Stimulated activated CD4-positive, alpha-beta T cell treated with anti-CD3 and anti-CD28 coated beads, Interleukin-12 subunit alpha, Interleukin-12 subunit beta, amount 100 ng/mL, for 24 hours (primary cell): ENCODE measurements at regions not wholly inside any gene's neighbourhood (a gene's known extent, or its start where the extent isn't known, plus 50 kb on each side); places are given as distances from the start of the nearest gene placed in this dataset.

ENCODE experiments used
- DNase-seq, 2 experiments: peaks; one replicate each; pipeline ENCODE4 v3.0.0-alpha.2; 2020; ENCODE audit warnings: low read depth in 2 of 2

- no peak for DNase-seq
These were observed 444.2 kb upstream of the FAM241A start for GRCh38 chr4:111701102-111701501.

DNA sequence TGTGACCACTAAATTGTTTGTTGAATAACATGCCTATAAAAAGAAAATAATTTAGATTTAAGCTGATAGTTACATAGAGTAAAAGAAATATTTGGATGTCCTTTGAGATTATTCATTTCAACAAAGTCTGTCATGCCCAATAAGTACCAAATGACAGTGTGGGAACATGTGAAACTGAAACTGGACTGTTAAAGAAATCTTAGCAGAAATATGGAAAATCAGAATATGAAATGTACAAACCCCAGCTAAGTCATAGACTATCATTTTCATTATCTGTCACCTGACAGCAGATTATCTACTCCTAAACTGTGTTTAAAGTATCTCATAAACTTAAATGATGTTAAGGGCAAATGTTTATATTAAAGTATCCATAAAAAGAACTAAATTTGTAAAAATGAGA, 437.8 kb upstream of the FAM241A start:
- no peak for DNase-seq

DNA sequence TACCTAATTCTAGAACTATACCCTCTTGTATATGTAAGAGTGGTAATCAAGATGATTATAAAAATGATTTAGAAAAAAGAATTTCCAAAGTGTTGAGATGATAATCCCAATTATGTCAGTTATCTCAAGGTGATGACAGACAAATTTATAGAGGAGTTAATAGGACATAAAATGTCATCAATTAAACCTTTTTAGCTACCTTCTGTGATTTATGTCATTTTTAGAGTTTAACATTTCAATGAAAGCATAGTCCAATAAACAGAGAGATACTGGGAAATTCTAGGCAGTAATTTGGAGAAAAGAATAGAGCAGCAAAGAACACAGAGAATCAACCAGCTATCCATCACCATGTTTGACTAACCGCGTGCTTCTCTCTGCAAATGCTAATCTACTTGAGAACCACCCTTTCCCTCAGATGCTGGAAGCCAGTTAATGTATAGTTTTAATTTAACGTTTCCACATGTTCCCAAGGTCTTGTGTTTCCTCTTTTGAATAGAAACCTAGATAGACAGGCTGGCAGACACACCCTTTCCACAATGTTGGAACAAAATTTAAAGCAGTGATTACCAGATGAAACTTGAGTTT, 433.1 kb upstream of the FAM241A start:
- no peak for DNase-seq

GRCh38 chr4:111713276-111713675, 432.0 kb upstream of the FAM241A start:
- DNase-seq: no peak

- DNase-seq: no peak
These were observed 427.3 kb upstream of the FAM241A start for GRCh38 chr4:111717921-111718320.

DNA sequence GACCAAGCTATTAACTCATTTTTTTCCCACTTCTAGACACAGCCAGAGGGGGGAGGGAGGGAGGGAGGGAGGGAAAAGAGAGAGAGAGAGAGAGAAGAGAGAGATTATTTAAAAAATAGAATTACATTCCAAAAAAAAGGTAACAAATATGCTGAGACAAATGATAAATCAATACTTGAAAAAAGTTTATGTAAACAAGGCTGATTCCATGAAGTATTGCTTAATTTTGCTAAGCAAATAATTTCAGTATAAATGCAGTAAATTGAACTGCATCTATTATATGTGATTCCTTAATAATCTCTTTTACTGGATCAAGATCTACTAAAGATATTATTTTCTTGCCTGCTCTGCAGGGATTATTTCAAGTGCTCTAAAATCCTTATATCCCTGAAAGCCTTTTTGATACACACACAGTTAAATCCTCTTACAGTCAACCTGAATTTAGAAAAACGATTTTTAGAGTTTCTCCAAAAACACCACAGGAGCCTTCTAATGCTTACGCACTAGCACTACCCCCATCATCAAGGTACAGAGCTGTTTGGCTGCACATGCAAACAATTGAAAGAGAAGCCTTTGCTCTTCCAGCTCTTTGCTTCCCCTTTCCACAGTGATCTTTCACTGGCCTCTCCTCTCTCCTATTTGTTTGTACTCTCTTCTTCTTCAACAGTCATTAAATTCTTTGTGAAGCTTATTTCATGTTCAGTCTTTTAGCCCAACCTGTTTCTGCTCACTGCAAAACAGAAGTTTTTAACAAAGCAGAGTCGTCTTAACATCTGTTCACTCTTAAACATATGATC, 426.3 kb upstream of the FAM241A start:
- DNase-seq: no peak

DNA sequence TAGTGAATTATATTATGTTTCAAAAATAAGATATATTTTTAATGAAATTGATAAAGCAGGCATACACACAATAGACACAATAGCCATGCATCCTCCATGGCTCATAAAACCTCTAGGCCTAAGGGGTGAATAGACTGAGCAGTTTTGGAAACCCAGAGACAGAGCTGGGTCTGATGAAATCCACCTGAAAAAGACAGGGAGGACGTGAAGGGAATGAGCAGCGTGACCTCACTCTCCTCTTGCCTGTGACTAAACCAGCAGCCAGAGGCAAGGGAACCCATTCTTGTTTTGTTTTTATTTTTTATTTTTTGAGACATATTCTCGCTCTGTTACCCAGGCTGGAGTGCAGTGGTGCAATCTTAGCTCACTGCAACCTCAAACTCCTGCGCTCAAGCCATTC, 424.4 kb upstream of the FAM241A start:
- no peak for DNase-seq

DNA sequence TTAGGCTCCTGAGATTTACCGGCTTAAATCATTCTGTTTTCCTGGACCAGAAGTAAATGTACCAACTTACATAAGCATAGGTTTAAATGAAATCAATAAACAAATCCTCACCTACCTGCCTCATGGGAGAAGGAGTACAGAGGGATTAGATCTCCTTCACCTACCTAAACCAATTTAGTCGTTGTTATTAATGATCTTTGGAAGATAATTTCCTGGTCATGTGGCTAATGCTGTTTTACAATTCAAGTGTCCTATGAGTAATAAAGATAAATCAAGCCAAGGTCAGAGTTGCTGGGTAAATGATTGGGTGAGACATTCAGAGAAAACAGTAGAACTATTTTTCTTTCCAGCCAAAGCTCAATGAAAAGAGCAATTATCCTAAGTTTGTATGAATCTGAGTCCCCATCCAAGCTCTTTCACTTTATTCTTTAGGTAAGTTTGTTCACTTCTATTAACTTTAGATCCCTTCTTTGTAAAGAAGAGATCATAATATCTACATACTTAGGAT, 423.0 kb upstream of the FAM241A start:
- no peak for DNase-seq

DNA sequence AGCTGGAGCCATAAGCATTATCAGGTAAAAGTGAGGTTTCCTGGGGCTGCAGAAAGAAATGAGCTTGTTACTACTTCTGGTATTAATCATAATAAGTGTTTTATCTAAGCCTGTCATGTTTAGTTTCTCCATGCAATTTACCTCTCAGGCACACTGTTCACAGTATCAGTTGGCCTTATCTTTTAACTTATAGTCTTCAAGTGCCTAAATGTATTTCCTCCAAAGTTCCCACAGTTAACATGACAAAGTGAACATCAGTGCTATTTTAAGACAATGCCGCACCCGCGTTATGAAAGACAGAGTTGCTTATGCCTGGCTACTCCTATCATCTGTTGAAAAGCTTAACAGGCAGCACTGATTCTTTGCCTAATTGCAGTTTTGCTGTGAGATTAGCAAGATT, 408.7 kb upstream of the FAM241A start:
- no peak for DNase-seq

DNA sequence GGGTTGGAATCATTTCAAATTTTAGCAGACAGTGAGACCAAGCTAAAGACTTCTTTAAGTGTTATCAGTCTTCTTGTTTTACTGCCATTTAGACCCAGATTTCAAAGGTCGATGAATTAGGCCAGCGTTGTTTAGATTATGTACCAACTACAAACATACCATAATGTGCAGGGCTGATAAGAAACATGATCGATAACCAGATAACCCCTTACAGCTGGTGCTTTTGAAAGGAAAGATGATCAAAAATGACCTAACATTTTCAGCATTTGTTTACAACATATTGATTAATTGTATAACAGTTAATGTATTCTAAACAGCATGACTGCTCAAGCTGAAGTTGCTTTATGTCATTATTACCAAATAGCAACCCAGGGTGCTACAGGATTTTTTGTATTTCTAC, 400.4 kb upstream of the FAM241A start:
- DNase-seq: no peak

DNA sequence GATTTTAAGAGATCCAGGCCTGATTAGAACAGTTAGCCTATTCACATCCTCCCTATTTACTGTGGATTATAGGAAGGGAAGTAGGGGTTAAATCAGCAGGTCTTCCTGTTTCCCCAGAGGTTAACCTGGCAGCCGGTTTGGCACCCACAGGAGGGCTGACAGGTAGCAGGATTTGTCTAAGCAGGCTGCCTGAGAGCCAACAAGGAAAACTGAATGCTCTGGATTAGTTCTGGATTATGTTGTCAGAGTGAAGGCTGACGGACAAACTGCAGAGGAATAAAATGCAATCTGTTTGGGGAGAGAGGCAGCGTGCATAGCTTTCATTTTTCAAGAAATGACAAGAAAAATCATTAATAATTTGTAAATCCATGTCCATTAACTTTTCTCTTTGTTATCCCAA, 397.1 kb upstream of the FAM241A start:
- DNase-seq: no peak

DNA sequence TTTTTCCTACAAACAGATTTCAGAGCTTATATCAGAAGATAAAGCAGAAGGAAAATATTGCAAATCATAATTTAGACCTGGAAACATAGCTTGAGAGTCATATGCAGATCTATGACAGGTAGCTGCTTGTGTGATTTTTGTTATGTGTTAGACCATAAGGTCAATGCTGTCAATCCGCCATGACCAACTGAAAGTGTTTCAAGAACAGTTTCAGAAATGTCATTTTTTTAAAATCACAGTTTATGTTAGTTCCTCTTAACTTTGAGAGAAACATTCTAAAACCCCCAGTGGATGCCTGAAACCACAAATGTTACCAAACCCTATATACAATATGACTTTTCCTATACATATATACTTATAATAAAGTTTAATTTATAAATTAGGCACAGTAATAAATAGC, 391.3 kb upstream of the FAM241A start:
- DNase-seq: no peak

DNA sequence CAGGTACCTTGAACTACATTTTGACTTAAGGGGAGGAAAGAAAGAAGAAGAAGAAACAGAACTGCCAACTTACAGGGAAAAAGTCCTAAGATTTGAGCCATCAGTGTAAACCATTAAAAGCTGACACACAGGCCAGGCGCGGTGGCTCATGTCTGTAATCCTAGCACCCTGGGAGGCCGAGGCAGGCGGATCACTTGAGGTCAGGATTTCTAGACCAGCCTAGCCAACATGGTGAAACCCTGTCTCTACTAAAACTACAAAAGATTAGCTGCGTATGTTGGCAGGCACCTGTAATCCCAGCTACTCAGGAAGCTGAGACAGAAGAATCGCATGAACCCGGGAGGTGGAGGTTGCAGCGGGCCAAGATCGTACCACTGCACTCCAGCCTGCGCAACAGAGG, 389.7 kb upstream of the FAM241A start:
- DNase-seq: no peak

DNA sequence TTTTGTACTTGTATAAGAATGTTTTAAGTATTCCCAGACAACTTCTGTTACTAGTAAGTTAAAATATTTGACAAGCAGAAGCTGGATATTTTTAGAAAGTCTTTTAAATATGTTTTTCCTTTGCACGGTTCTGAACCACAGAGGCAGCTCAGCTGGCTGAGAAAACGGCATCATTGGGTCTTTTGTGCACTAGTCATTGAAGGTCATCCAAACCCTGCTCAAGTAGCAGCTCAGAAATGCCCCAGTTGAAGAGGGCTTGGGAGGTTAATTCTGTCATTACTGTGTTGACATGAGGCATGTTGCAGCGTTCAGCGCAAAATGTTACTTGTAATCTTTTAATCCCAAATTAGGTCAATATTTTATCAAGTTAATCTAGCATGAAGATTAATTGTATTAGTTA, 383.7 kb upstream of the FAM241A start:
- no peak for DNase-seq

DNA sequence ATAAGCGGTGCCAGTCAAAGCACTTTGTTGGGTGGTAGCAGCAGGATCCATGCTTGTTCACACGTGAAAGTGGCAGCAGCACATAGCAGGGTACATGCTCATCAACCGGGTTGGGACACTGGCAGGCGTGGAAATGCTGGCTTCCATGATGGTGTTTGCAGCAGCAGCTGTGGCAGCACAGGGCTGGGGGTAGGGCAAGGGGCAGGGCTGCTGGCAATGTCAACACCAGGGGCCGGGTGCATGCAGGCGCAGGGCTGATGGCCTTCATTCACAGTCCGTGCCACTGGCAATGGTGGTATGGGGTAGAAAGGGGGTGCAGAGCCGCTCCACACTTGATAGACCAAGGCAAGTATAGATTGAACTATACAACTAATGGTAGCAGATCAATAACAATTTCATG, 374.7 kb upstream of the FAM241A start:
- DNase-seq: no peak

- DNase-seq: no peak
These were observed 371.4 kb upstream of the FAM241A start for GRCh38 chr4:111773858-111774257.

DNA sequence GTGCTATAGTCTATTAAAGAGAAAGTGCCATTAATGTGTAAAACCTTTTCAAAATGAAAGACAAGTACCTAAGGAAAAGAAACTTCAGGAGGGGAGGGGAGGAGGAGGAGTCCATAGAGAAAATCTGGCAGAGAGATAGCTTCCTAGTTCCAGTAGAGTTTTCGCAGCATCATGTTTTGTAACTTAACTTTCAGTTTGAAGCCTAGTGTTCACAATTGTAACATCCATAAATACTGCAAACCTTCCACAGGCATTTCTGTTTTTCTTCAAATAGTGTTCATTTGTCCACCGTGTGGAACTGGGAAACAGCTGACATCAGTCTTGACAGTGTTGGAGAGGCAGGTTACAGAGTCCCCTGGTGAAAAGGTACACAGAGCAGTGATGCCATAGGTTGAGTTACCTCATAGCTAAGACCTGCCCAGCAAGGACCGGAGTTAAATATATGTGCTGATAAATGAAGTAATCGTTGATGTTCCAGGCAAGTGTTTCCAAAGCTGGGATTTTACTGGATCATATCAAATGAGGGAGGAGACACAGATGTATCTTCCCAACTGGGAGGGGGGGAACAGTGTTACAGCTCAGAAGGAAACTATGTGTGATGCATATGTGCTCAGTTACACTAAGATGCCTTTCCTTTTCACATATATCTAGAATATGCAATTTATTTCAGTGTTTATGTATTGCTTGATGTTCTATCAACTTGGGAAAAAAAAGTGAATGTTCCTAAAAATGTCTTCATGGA, 369.5 kb upstream of the FAM241A start:
- DNase-seq: no peak

DNA sequence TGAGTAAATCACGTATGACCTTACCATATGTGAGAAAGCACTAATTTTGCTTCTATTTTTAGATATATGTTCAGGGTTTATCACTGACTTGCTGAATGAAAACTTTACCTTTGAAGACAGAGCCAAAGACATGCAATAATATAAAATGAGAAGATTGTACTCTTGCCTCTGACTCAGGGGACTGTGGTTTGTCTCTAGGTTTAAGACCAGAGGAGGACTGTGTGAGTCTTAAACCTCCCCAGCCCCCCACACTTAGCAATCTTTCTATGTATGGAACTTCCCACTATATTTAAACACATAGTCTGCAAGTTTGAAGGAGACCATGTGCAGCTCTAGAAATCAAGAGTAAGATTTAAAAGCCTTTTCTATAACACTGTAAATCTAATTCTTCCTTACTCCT, 368.7 kb upstream of the FAM241A start:
- DNase-seq: no peak

DNA sequence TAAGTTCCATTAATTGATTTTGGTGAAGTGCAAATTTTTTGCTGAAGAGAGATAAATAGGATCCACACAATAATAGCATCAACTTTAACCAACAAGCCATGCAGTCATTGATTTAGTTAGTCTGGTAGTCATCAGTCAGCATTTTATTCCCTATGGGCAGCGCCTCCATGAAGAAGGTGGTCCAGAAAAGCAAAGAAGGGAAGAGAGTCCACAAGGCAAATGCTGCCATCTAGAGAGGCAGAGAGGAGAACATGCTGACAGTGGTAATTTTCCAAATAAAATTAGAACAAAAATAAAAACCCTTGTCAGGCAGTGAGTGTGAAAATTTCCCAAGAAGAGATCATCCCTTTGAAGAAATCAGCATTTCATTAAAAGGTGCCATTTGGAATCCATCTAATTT, 366.7 kb upstream of the FAM241A start:
- DNase-seq: no peak

DNA sequence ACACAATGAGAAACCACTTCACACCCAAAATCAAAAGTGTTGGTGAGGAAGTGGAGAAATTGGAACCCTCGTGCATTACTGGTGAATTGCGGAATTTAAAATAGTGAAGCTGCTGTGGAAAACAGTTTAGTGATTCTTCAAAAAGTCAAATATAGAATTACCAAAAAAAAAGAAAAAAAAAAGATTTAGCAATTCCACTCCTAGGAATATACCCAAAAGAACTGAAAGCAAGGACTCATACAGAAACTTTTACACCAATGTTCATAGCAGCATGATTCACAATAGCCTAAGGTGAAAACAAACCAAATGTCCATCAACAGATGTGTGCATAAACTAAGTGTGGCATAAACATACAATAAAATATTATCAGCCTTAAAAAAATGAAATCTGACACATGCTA, 364.3 kb upstream of the FAM241A start:
- no peak for DNase-seq

GRCh38 chr4:111781611-111782010, 363.6 kb upstream of the FAM241A start:
- DNase-seq: no peak

DNA sequence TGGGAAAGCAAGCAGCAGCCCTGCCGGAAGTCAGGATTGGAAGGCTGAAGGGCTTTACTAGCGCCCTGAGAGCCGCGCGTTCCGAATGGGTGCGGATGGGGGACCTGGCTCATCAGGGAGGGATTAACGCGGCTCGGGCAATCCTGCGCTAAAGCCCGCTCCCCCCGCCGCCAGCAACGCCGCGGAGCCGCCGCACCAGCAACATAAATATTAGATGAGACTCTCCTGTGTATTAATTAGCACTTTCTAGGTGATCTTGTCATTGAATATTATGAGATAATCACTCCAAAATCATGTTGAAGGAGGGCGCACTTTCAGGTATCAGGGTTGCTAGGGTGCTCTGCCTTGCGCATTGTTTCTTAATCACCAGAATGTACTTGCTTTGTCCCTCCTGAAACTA, 357.2 kb upstream of the FAM241A start:
- DNase-seq: no peak
